OCI-LY1 (cell line): ENCODE measurements at regions not wholly inside any gene's neighbourhood (a gene's known extent, or its start where the extent isn't known, plus 50 kb on each side); places are given as distances from the start of the nearest gene placed in this dataset.

Source experiments
- CTCF ChIP-seq: fragments of 200-600 bp; sonication (generic), shearing (Covaris generic); IDR thresholded peaks from 2 replicates; pipeline ENCODE4 v1.5.1; 2017; ENCODE audit warnings: mild to moderate bottlenecking, antibody characterized with exemption, low read length, moderate library complexity, mixed read lengths
- EZH2 ChIP-seq: fragments of 200-600 bp; sonication (generic), shearing (Covaris generic); IDR thresholded peaks from 2 replicates; pipeline ENCODE4 v1.8.0; 2017; ENCODE audit warnings: borderline replicate concordance, mixed run types, mild to moderate bottlenecking, antibody characterized with exemption, low read length, moderate library complexity, mixed read lengths

- TF ChIP-seq CTCF (no peak), EZH2 (no peak)
Observed at GRCh38 chr1:14300991-14301703, 297.3 kb upstream of the KAZN start.
